CD14-positive monocyte (primary cell): ENCODE measurements at regions not wholly inside any gene's neighbourhood (a gene's known extent, or its start where the extent isn't known, plus 50 kb on each side); places are given as distances from the start of the nearest gene placed in this dataset.

Source experiments
- DNase-seq, 3 donors: peaks; one replicate each; pipeline ENCODE4 v3.0.0-alpha.2; 2011 to 2022
- H2AFZ ChIP-seq: 2 replicates; pipeline ENCODE4 v1.6.0; 2012; ENCODE audit warnings: mild to moderate bottlenecking, low read depth, low read length, inconsistent platforms; ENCODE audit not compliant: insufficient read depth, poor library complexity, severe bottlenecking
- H3K27ac ChIP-seq, 2 donors: 1 replicate in 1 of 2; 2 replicates in 1 of 2; pipeline ENCODE4 v1.5.1; 2012 to 2013; ENCODE audit warnings: low read length in 2 of 2, control low read depth in 1 of 2, inconsistent platforms in 1 of 2, low read depth in 1 of 2, mild to moderate bottlenecking in 1 of 2
- H3K27me3 ChIP-seq, 2 donors: one replicate each; pipeline versions ENCODE4 v1.6.0 to v1.6.1; 2011 to 2013; ENCODE audit warnings: low read length in 2 of 2; ENCODE audit not compliant: control insufficient read depth in 2 of 2, insufficient read depth in 2 of 2
- H3K36me3 ChIP-seq, 2 donors: replicated peaks in 1 of 2; 1 replicate in 1 of 2; 2 replicates in 1 of 2; pipeline versions ENCODE4 v1.5.1 to v1.6.1; 2012 to 2013; ENCODE audit warnings: low read length in 2 of 2, control low read depth in 1 of 2, inconsistent platforms in 1 of 2, mild to moderate bottlenecking in 1 of 2; ENCODE audit not compliant: insufficient read depth in 2 of 2, control insufficient read depth in 1 of 2
- H3K4me1 ChIP-seq, 2 donors: 1 replicate in 1 of 2; 2 replicates in 1 of 2; pipeline versions ENCODE4 v1.5.1 to v1.6.1; 2012 to 2013; ENCODE audit warnings: low read length in 2 of 2, control low read depth in 1 of 2, inconsistent platforms in 1 of 2, mild to moderate bottlenecking in 1 of 2, moderate library complexity in 1 of 2; ENCODE audit not compliant: insufficient read depth in 2 of 2, control insufficient read depth in 1 of 2
- H3K4me2 ChIP-seq: replicated peaks from 2 replicates; pipeline ENCODE3; 2012; ENCODE audit warnings: low read length, moderate library complexity, mild to moderate bottlenecking; ENCODE audit not compliant: poor library complexity, severe bottlenecking; ENCODE audit errors: extremely low read depth
- H3K4me3 ChIP-seq, 3 experiments: fragments of 200-600 bp in 1 of 3; sonication (generic) in 1 of 3; replicated peaks in 1 of 3; 1 replicate in 2 of 3; 2 replicates in 1 of 3; pipeline ENCODE4 v1.5.1; 2011 to 2013; ENCODE audit warnings: low read length in 3 of 3, mild to moderate bottlenecking in 3 of 3, control low read depth in 2 of 3, low read depth in 2 of 3, inconsistent platforms in 1 of 3, moderate library complexity in 1 of 3
- H3K79me2 ChIP-seq: 2 replicates; pipeline ENCODE4 v1.6.0; 2012; ENCODE audit warnings: mild to moderate bottlenecking, control low read depth, inconsistent platforms, low read length, moderate library complexity; ENCODE audit not compliant: insufficient read depth
- H3K9ac ChIP-seq: 2 replicates; pipeline ENCODE4 v1.6.0; 2017; ENCODE audit warnings: low read length, mild to moderate bottlenecking; ENCODE audit not compliant: insufficient read depth, poor library complexity, severe bottlenecking
- H3K9me3 ChIP-seq, 2 donors: replicated peaks in 1 of 2; 1 replicate in 1 of 2; 2 replicates in 1 of 2; pipeline versions ENCODE4 v1.5.1 to v1.6.1; 2012 to 2013; ENCODE audit warnings: low read length in 2 of 2, control low read depth in 1 of 2; ENCODE audit not compliant: control insufficient read depth in 1 of 2, insufficient read depth in 1 of 2
- H4K20me1 ChIP-seq: 2 replicates; pipeline ENCODE4 v1.6.0; 2012; ENCODE audit warnings: mild to moderate bottlenecking, low read length, control low read depth, moderate library complexity; ENCODE audit not compliant: insufficient read depth
- H3K27ac Mint-ChIP-seq, 7 donors: one replicate each; pipeline ENCODE4 v1.8.0; 2020; ENCODE audit warnings: mild to moderate bottlenecking in 7 of 7, mixed read lengths in 7 of 7, moderate library complexity in 6 of 7, inconsistent platforms in 2 of 7
- H3K27me3 Mint-ChIP-seq, 3 donors: one replicate each; pipeline ENCODE4 v1.8.0; 2021 to 2022; ENCODE audit warnings: low read depth in 3 of 3, mild to moderate bottlenecking in 3 of 3, mixed read lengths in 3 of 3, moderate library complexity in 3 of 3, inconsistent platforms in 1 of 3
- H3K36me3 Mint-ChIP-seq, 2 donors: one replicate each; pipeline ENCODE4 v1.8.0; 2020; ENCODE audit warnings: mixed read lengths in 2 of 2, inconsistent platforms in 1 of 2, mild to moderate bottlenecking in 1 of 2
- H3K4me1 Mint-ChIP-seq: one replicate; pipeline ENCODE4 v1.8.0; 2020; ENCODE audit warnings: mild to moderate bottlenecking, mixed read lengths
- H3K4me3 Mint-ChIP-seq, 2 donors: one replicate each; pipeline ENCODE4 v1.8.0; 2020; ENCODE audit warnings: mild to moderate bottlenecking in 2 of 2, mixed read lengths in 2 of 2, moderate library complexity in 1 of 2
- H3K9me3 Mint-ChIP-seq, 7 donors: one replicate each; pipeline ENCODE4 v1.8.0; 2020 to 2022; ENCODE audit warnings: mixed read lengths in 7 of 7, mild to moderate bottlenecking in 6 of 7, moderate library complexity in 6 of 7, inconsistent platforms in 2 of 7
- WGBS: methylation state at CpG from one replicate; pipeline ENCODE4 v1.1.5; 2013; ENCODE audit warnings: missing lambda C conversion rate; ENCODE audit not compliant: insufficient coverage; 5-methylcytosine and 5-hydroxymethylcytosine counted together
- intact Hi-C, 2 donors: fragments of 100-400 bp; cut with micrococcal nuclease; formaldehyde crosslinking; loops; one replicate each; pipeline versions ENCODE4 v1.15.0 to v1.15.1; 2023
- TF ChIP-seq, protein P1 (sequence below): fragments of 200-600 bp; IDR thresholded peaks from one replicate; pipeline ENCODE4 v1.8.0; 2022; ENCODE audit warnings: antibody characterized with exemption, mild to moderate bottlenecking

DNA sequence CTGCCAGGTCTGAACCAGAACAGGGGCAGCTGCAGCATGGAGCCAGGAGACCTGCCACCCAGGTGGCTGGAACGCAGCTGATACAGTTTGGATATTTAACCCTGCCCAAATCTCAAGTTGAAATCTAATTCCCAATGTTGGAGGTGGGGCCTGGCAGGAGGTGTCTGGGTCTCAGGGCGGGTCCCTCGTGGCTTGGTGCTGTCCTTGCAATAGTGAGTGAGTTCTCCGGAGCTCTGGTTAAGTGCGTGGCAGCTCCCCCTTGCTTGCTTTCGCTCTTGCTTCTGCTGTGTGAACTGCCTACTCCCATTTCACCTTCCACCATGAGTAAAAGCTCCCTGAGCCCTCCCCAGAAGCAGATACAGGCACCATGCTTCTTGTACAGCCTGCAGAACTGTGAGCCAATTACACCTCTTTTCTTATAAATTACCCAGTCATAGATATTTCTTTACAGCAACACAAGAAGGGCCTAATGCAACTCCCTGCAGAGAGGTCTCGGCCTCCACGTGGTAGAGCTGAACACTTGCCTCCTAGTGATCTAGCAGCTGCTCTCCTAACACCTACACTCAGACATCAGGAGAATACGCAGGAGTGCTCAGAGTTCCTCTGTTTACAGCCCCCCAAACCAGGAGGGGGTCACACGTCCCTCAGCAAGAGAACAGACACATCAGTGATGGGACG lies 203.7 kb downstream of the CTTN start:
- no peak overlapping the region for H3K4me2 ChIP-seq
- H3K27ac ChIP-seq = no peak overlapping the region
- intact Hi-C loops = no loop called here
- no peak overlapping the region for H2AFZ ChIP-seq
- H3K36me3 ChIP-seq = no peaks in the 10 kb centered on the region
- H3K27me3 ChIP-seq = no peaks in the 10 kb centered on the region
- H3K9me3 ChIP-seq = no peaks in the 10 kb centered on the region
- no peak overlapping the region for H3K4me3 Mint-ChIP-seq
- no peaks in the 10 kb centered on the region for H3K79me2 ChIP-seq
- H3K4me1 Mint-ChIP-seq = peaks cover 8% of the 10 kb centered on the region
- H3K9me3 Mint-ChIP-seq = no peaks in the 10 kb centered on the region
- H4K20me1 ChIP-seq = no peaks in the 10 kb centered on the region
- DNase-seq = no peak
- H3K4me3 ChIP-seq = no peak overlapping the region
- TF ChIP-seq, protein P1, sequence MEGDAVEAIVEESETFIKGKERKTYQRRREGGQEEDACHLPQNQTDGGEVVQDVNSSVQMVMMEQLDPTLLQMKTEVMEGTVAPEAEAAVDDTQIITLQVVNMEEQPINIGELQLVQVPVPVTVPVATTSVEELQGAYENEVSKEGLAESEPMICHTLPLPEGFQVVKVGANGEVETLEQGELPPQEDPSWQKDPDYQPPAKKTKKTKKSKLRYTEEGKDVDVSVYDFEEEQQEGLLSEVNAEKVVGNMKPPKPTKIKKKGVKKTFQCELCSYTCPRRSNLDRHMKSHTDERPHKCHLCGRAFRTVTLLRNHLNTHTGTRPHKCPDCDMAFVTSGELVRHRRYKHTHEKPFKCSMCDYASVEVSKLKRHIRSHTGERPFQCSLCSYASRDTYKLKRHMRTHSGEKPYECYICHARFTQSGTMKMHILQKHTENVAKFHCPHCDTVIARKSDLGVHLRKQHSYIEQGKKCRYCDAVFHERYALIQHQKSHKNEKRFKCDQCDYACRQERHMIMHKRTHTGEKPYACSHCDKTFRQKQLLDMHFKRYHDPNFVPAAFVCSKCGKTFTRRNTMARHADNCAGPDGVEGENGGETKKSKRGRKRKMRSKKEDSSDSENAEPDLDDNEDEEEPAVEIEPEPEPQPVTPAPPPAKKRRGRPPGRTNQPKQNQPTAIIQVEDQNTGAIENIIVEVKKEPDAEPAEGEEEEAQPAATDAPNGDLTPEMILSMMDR = no peak
- no peak overlapping the region for H3K9ac ChIP-seq
- H3K36me3 Mint-ChIP-seq = no peaks in the 10 kb centered on the region
- no peaks in the 10 kb centered on the region for H3K4me1 ChIP-seq
- H3K27ac Mint-ChIP-seq = no peak overlapping the region
- H3K27me3 Mint-ChIP-seq = peaks cover 2 to 4% (median 2%) of the 10 kb centered on the region in 3 donors
- WGBS = 68% methylated on average over 7 of the region's 11 CpGs

DNA sequence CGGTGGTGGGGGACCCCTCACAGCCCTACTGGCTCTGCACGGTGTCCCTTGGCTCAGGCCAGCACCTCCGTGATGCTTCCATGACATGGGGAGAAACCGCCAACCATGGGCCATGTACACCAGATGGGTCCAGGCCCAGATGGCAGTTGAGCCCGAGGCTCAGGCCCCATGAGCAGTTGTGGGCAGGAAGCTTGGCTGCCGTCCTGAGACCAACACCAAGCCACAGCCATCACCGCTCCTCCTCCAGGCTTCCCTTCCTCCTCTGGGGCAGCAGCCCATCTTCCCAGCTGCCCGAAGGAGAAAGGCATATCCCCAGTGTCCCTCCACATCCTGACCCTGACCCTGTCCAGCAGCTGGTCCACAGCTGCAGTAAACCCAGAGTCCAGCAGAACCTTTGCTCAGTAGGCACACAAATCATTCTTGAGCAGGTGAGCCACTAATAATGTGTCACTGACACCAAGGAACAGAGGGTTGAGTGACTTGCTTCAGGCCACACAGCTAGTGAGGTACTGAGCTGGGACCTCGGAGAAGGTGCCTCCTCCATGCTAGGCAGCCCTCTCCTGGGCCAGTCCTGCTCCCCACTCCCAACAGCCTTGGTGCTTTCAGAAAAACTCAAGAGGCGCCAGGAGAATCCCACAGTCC lies 204.9 kb downstream of the CTTN start:
- Mint-ChIP-seq H3K4me3 (no peak overlapping the region), H3K4me1 (peaks cover 8% of the 10 kb centered on the region), H3K27ac (no peak overlapping the region), H3K9me3 (no peaks in the 10 kb centered on the region), H3K27me3 (peaks cover 0 to 4% (median 2%) of the 10 kb centered on the region in 3 donors), H3K36me3 (no peaks in the 10 kb centered on the region)
- 22% methylated on average over 10 of the region's 10 CpGs for WGBS
- TF ChIP-seq, protein P1 = no peak
- H2AFZ ChIP-seq = no peak overlapping the region
- intact Hi-C loops = no loop called here
- no peak overlapping the region for H3K4me3 ChIP-seq
- no peaks in the 10 kb centered on the region for H3K79me2 ChIP-seq
- no peak overlapping the region for H3K9ac ChIP-seq
- peaks cover 0 to 1% of the 10 kb centered on the region in 2 donors for H3K4me1 ChIP-seq
- H3K9me3 ChIP-seq = no peaks in the 10 kb centered on the region
- DNase-seq = no peak
- H4K20me1 ChIP-seq = no peaks in the 10 kb centered on the region
- no peaks in the 10 kb centered on the region for H3K27me3 ChIP-seq
- no peaks in the 10 kb centered on the region for H3K36me3 ChIP-seq
- no peak overlapping the region for H3K27ac ChIP-seq
- H3K4me2 ChIP-seq = no peak overlapping the region
